Activated T-cell treated with anti-CD3 and anti-CD28 coated beads for 48 hours (primary cell): ENCODE measurements at regions not wholly inside any gene's neighbourhood (a gene's known extent, or its start where the extent isn't known, plus 50 kb on each side); places are given as distances from the start of the nearest gene placed in this dataset.

Experiments used
- DNase-seq: peaks from one replicate; pipeline ENCODE4 v3.0.0-alpha.2; 2020; ENCODE audit warnings: low read depth

- no peak for DNase-seq
Observed at GRCh38 chr15:29319823-29320222, 50.2 kb upstream of the NSMCE3 start.
